NOMO-1 treated with dmso at 0.1 percent for 144 hours (cell line): ENCODE measurements at regions not wholly inside any gene's neighbourhood (a gene's known extent, or its start where the extent isn't known, plus 50 kb on each side); places are given as distances from the start of the nearest gene placed in this dataset.
"Not testable (repeated sequence)": the region's sequence is repeated elsewhere in the genome, so short reads cannot be mapped to it uniquely, and the experiment has no call there.

Source experiments
- DNase-seq: peaks from one replicate; lab custom pipeline; 2025; ENCODE audit not compliant: unreplicated experiment; lab: John Stamatoyannopoulos, UW

GRCh38 chr1:245102149-245102548 is 52.6 kb upstream of the KIF26B start:
- DNase-seq: not testable (repeated sequence)

GRCh38 chr1:245099401-245099800 is 55.4 kb upstream of the KIF26B start:
- DNase-seq: no peak

- DNase-seq: no peak
Measured at GRCh38 chr1:245098924-245099323, 55.9 kb upstream of the KIF26B start.

GRCh38 chr1:245096311-245097066 is 58.3 kb upstream of the KIF26B start:
- no peak for DNase-seq

GRCh38 chr1:245095903-245096302 is 58.9 kb upstream of the KIF26B start:
- no peak for DNase-seq

- no peak for DNase-seq
Measured at GRCh38 chr1:245094954-245095353, 59.8 kb upstream of the KIF26B start.

- DNase-seq: no peak
Measured at GRCh38 chr1:245094092-245094491, 60.7 kb upstream of the KIF26B start.

- DNase-seq: no peak
Measured at GRCh38 chr1:245092638-245092976, 62.2 kb upstream of the KIF26B start.

- DNase-seq: no peak
Measured at GRCh38 chr1:245091818-245092637, 62.8 kb upstream of the KIF26B start.

GRCh38 chr1:245091171-245091621 is 63.6 kb upstream of the KIF26B start:
- no peak for DNase-seq

GRCh38 chr1:245090491-245091090 is 64.2 kb upstream of the KIF26B start:
- no peak for DNase-seq

GRCh38 chr1:245087723-245088122 is 67.1 kb upstream of the KIF26B start:
- no peak for DNase-seq

- no peak for DNase-seq
Measured at GRCh38 chr1:245086389-245086969, 68.3 kb upstream of the KIF26B start.

- DNase-seq: no peak
Measured at GRCh38 chr1:245085508-245086095, 69.2 kb upstream of the KIF26B start.

- no peak for DNase-seq
Measured at GRCh38 chr1:245084551-245084950, 70.2 kb upstream of the KIF26B start.

- peak; percentile 7 for DNase-seq
Measured at GRCh38 chr1:245079021-245079609, 75.7 kb upstream of the KIF26B start.

GRCh38 chr1:245074898-245075297 is 79.9 kb upstream of the KIF26B start:
- no peak for DNase-seq

GRCh38 chr1:245074232-245074747 is 80.5 kb upstream of the KIF26B start:
- DNase-seq: peak; percentile 29

GRCh38 chr1:245070836-245071615 is 83.8 kb upstream of the KIF26B start:
- DNase-seq: no peak

- no peak for DNase-seq
Measured at GRCh38 chr1:245067257-245067656, 87.5 kb upstream of the KIF26B start.
